IPS-NIHi11 (cell line): ENCODE measurements at regions not wholly inside any gene's neighbourhood (a gene's known extent, or its start where the extent isn't known, plus 50 kb on each side); places are given as distances from the start of the nearest gene placed in this dataset.

ENCODE experiments used
- DNase-seq: peaks from one replicate; pipeline ENCODE4 v3.0.0; 2012; ENCODE audit warnings: mixed read lengths, low spot score

DNA sequence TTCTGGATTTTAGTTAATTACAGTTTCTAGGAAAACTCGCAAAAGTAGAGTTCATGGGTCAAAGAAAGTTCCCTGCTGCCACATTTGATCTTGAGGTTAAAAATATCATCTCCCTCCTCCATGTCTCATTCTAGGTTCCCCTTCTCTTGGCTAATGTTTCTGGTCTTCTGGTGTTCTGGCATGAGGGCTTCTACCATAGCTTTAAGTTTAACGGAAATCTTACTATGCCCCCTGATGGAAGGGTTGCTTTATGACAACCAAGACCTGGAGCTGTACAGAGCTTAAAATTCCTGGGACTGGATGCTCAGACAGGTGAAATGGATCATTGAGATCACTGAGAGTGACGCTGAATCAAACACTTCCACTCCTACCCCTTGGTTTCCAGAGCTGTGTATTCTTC, 1881.7 kb downstream of the MRPL39 start:
- DNase-seq = no peak

DNA sequence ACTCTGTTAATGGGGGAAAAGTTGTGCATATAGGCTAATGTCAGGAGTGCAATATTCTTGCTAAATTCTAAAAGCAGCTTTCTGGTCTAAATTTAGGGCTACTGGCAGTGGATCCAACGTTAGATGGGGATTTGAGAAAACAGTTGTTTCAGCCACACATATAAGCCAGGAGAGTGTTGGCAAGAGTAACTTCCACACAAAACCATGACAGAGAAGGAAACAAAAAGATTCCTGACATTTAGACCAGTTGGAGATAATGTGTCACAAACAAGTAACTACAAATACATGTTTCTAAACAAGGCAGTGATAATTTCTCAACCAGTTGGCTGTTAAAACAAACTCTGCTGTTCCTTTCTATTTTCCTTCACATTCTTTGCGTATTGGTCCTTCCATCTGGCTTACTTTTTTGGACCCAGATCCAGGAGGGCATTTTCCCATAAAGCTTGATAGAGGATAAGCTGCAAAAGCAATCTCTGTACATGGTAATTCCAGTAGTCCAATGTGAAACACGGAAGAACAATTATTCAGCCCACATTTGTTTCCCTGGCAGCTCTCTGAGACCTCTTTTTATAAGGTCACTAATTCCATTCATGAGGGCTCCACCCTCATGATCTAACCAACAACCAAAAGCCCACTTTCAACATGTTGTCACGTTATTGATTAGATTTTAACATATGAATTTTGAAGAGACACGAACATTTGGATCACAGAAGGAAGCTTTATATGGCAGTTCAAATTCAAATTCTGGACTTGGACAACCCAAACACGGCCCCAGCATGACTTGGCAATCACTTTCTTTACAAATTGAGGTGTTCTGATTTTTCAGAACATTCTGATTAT, 1888.6 kb downstream of the MRPL39 start:
- DNase-seq = no peak

- no peak for DNase-seq
Measured at GRCh38 chr21:23712166-23712565, 1895.1 kb downstream of the MRPL39 start.

GRCh38 chr21:23706431-23706830, 1900.8 kb downstream of the MRPL39 start:
- DNase-seq = no peak

DNA sequence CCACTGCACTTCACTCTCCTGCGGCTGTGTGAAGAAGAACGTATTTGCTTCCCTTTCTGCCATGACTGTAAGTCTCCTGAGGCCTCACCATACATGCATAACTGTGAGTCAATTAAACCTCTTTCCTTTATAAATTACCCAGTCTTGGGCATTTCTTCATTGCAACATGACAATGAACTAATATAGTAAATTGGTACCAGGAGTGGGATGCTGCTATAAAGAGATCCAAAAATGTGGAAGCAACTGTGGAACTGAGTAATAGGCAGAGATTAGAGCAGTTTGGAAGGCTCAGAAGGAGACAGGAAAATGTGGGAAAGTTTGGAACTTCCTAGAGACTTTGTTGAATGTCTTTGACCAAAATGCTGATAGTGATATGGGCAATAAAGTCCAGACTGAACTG, 1907.9 kb downstream of the MRPL39 start:
- no peak for DNase-seq

DNA sequence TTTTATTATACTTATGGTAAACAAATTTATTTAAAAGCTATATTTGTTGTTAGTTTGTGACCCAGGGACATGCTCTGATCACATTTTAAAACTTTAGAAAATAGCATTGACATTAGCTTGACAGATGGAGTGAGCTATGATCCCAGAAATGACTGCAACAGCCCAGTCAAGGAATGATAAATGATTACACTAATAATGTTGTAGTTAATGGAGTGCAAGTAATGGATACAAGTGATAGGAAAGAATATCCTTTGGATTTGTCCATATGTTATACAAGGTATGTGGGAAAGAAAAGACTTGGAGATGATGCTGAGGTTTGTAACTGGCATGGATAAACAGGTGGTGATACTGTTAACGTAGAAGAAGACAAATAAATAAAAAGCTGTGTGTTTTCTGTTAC, 1908.7 kb downstream of the MRPL39 start:
- no peak for DNase-seq

GRCh38 chr21:23695443-23695842, 1911.8 kb downstream of the MRPL39 start:
- DNase-seq = no peak

GRCh38 chr21:23694390-23694789, 1912.9 kb downstream of the MRPL39 start:
- DNase-seq = no peak

DNA sequence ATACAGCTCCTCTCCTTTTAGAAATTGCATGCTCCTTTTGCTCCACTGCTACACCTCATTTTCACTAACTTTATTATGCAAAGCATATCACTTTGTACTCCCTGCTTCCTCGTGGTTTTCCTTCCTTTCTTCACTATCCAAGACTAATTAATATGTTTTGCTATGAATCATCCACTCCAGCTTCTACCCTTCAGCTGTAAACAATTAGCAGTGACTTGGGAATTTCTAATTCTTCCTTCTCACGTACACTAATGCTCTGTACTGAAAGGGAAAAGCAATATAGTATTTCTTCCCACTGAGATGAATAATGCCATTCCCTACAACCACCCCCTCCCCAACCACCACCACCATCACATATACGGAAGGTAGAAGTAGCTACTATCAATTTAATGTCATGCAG, 1917.0 kb downstream of the MRPL39 start:
- DNase-seq = no peak

DNA sequence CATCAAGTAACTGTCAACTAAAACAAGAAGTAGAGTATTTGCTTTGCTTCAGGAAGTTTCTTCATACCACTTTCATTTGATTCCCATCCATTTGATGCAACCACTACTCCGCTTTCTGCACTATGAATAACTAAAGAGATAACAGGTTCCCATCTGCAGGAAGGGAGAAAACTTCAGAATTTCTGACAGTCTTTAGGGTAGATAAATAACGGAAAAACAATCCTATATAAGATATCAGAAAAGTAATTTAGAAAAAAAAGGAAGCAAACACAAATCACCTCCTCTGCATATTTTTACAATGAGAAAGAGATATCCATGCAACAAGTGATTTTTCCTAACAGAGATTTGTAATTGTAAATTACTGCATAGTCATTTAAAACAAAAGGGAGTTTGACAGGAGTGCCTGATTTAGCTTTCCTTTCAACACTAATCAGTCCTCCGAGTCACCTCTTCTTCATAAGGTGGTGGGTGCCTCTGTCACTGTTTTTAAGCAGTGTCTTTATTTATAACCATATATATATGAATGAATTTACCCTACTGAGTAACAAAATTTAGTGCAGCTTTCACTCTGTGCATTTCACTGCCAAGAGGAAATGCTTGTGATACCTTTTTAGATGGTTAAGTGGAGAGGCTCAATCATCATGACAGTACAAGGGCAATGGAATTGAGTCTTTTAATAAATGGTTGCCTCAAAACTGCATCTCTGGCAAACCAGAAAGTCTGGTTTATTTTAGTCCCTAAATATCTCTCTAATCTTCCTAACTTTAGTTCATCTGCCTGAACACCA, 1920.4 kb downstream of the MRPL39 start:
- no peak for DNase-seq

GRCh38 chr21:23684431-23684830, 1922.8 kb downstream of the MRPL39 start:
- no peak for DNase-seq

DNA sequence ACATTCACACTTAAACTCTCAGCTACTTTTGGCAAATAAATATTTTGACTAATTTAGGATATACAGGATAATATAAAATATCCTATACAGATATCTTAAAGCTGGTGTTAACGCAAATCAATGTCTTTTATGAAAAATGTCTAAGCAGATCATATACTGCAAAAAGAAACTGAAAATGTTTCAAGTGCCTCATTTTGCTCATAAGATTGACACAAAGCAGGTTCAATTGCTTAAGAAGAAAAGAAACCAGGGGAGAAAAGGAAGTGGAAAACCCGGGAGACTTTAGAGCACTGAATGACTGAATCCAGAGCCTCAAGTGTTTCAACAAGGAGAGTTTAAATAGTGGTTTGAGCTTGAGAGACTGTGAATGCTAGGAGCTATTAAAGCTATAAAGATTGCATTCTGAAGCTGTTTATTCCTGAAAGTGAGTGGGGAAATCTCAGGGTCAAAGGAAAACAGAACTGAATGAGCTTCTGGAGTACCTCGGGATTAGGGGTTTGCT, 1943.0 kb downstream of the MRPL39 start:
- no peak for DNase-seq

DNA sequence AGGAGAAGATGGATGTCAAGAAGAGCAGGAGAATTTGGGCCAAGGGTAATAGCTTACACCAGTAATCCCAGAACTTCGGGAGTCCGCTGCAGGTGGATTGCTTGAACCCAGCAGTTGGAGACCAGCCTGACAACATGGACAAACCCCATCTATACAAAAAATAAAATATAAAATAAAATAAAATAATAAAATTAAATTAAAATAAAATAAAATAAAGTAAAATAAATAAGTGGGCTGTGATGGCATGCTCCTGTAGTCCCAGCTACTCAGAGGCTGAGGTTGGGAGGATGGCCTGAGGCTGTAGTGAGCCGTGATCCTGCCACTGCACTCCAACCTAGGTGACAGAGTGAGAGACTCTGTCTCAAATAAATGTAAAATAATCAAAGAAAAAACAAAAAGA, 1946.7 kb downstream of the MRPL39 start:
- DNase-seq = no peak

- no peak for DNase-seq
Measured at GRCh38 chr21:23644768-23645167, 1962.5 kb downstream of the MRPL39 start.

- no peak for DNase-seq
Measured at GRCh38 chr21:23639721-23640120, 1967.6 kb downstream of the MRPL39 start.

GRCh38 chr21:23638131-23638695, 1969.1 kb downstream of the MRPL39 start:
- DNase-seq = no peak

GRCh38 chr21:23633447-23633940, 1973.8 kb downstream of the MRPL39 start:
- no peak for DNase-seq

GRCh38 chr21:23624281-23624680, 1983.0 kb downstream of the MRPL39 start:
- no peak for DNase-seq

DNA sequence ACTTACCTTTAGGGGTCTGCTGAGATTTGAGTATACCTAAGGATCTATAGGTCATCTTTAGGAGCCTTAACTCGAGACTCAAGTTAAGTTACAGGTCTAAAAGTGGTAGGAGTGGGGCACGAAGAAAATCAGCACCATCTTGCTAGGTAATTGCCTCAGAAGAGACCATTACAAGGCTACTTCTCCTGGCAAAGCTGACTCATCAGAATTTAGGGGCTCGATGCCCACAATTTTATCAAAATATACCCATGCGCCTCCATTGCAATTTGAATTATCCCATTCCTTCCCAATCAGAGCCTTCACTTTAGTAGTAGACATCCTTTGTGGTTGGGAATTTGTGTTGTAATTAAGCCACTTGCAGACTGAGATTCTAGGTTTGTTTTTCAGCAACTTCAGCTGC, 1994.3 kb downstream of the MRPL39 start:
- no peak for DNase-seq

- DNase-seq = no peak
Measured at GRCh38 chr21:23612210-23612609, 1995.1 kb downstream of the MRPL39 start.

GRCh38 chr21:23607782-23608431, 1999.4 kb downstream of the MRPL39 start:
- no peak for DNase-seq

GRCh38 chr21:23601549-23601948, 2005.7 kb downstream of the MRPL39 start:
- no peak for DNase-seq
